Astrocyte (in vitro differentiated cells and primary cell): ENCODE measurements at regions not wholly inside any gene's neighbourhood (a gene's known extent, or its start where the extent isn't known, plus 50 kb on each side); places are given as distances from the start of the nearest gene placed in this dataset.

Experiments used
- DNase-seq: peaks from one replicate; pipeline ENCODE4 v3.0.0-alpha.2; 2010; ENCODE audit warnings: low read depth
- FAIRE-seq: peaks from 2 replicates; lab custom pipeline; 2011; peaks lifted over from hg19 to GRCh38; lab: Jason Lieb, UNC
- H2AFZ ChIP-seq: 2 replicates; pipeline ENCODE4 v1.6.0; 2012; ENCODE audit warnings: low read depth, low read length, inconsistent platforms
- H3K27ac ChIP-seq: 2 replicates; pipeline ENCODE4 v1.5.1; 2011; ENCODE audit warnings: low read depth, low read length, inconsistent platforms
- H3K27me3 ChIP-seq: 2 replicates; pipeline ENCODE4 v1.6.0; 2011; ENCODE audit warnings: low read length, inconsistent platforms; ENCODE audit not compliant: insufficient read depth
- H3K36me3 ChIP-seq: 2 replicates; pipeline ENCODE4 v1.5.1; 2011; ENCODE audit warnings: low read length, inconsistent platforms; ENCODE audit not compliant: insufficient read depth
- H3K4me1 ChIP-seq: 2 replicates; pipeline ENCODE4 v1.5.1; 2011; ENCODE audit warnings: low read length, inconsistent platforms; ENCODE audit not compliant: insufficient read depth
- H3K4me2 ChIP-seq: 2 replicates; pipeline ENCODE4 v1.6.0; 2012; ENCODE audit warnings: low read length, inconsistent platforms
- H3K4me3 ChIP-seq: 2 replicates; pipeline ENCODE4 v1.5.1; 2011; ENCODE audit warnings: low read depth, mild to moderate bottlenecking, low read length, inconsistent platforms; ENCODE audit not compliant: insufficient read depth
- H3K79me2 ChIP-seq: 2 replicates; pipeline ENCODE4 v1.6.0; 2012; ENCODE audit warnings: mild to moderate bottlenecking, low read length, inconsistent platforms; ENCODE audit not compliant: insufficient read depth
- H3K9ac ChIP-seq: 2 replicates; pipeline ENCODE4 v1.6.0; 2012; ENCODE audit warnings: mild to moderate bottlenecking, low read length, inconsistent platforms
- H3K9me3 ChIP-seq: 2 replicates; pipeline ENCODE4 v1.5.1; 2012; ENCODE audit warnings: low read depth, mild to moderate bottlenecking, low read length, inconsistent platforms; ENCODE audit not compliant: insufficient read depth
- H4K20me1 ChIP-seq: 2 replicates; pipeline ENCODE4 v1.6.0; 2012; ENCODE audit warnings: low read length, inconsistent platforms; ENCODE audit not compliant: insufficient read depth
- H3K27ac Mint-ChIP-seq: one replicate; pipeline ENCODE4 v1.8.0; 2021; ENCODE audit warnings: mild to moderate bottlenecking, mixed read lengths; ENCODE audit not compliant: unreplicated experiment
- H3K27me3 Mint-ChIP-seq: one replicate; pipeline ENCODE4 v1.8.0; 2021; ENCODE audit warnings: low read depth, mixed read lengths; ENCODE audit not compliant: unreplicated experiment
- H3K36me3 Mint-ChIP-seq: one replicate; pipeline ENCODE4 v1.8.0; 2021; ENCODE audit warnings: low read depth, mixed read lengths; ENCODE audit not compliant: unreplicated experiment
- H3K4me1 Mint-ChIP-seq: one replicate; pipeline ENCODE4 v1.8.0; 2021; ENCODE audit warnings: low read depth, mixed read lengths; ENCODE audit not compliant: unreplicated experiment
- H3K4me3 Mint-ChIP-seq: one replicate; pipeline ENCODE4 v1.8.0; 2021; ENCODE audit warnings: mild to moderate bottlenecking, moderate library complexity, mixed read lengths; ENCODE audit not compliant: unreplicated experiment
- H3K9me3 Mint-ChIP-seq: one replicate; pipeline ENCODE4 v1.8.0; 2021; ENCODE audit warnings: mild to moderate bottlenecking, mixed read lengths; ENCODE audit not compliant: unreplicated experiment
- EZH2 ChIP-seq: IDR thresholded peaks from 2 replicates; pipeline ENCODE4 v1.6.1; 2012; ENCODE audit warnings: mild to moderate bottlenecking, low read length, inconsistent platforms; ENCODE audit not compliant: insufficient read depth
- TF ChIP-seq, protein P1 (sequence below): IDR thresholded peaks from 2 replicates; pipeline ENCODE4 v1.5.1; 2011; ENCODE audit warnings: low read depth, mild to moderate bottlenecking, inconsistent platforms, low read length, moderate library complexity; ENCODE audit not compliant: insufficient read depth

GRCh38 chr20:48194583-48194982, 409.3 kb upstream of the SULF2 start:
- Mint-ChIP-seq H3K27me3 (peaks cover 7% of the 10 kb centered on the region), H3K9me3 (no peaks in the 10 kb centered on the region), H3K4me1 (peaks cover 13% of the 10 kb centered on the region), H3K36me3 (no peaks in the 10 kb centered on the region), H3K4me3 (no peak overlapping the region), H3K27ac (no peak overlapping the region)
- Histone ChIP-seq H3K4me2 (no peak overlapping the region), H3K9me3 (no peaks in the 10 kb centered on the region), H3K9ac (no peak overlapping the region), H2AFZ (no peak overlapping the region), H3K27ac (no peak overlapping the region), H3K4me3 (no peak overlapping the region), H3K79me2 (no peaks in the 10 kb centered on the region), H3K4me1 (peaks cover 6% of the 10 kb centered on the region), H3K27me3 (peaks cover 17% of the 10 kb centered on the region), H3K36me3 (no peaks in the 10 kb centered on the region), H4K20me1 (no peaks in the 10 kb centered on the region)
- no peak for DNase-seq
- no peak for FAIRE-seq
- TF ChIP-seq, protein P1, sequence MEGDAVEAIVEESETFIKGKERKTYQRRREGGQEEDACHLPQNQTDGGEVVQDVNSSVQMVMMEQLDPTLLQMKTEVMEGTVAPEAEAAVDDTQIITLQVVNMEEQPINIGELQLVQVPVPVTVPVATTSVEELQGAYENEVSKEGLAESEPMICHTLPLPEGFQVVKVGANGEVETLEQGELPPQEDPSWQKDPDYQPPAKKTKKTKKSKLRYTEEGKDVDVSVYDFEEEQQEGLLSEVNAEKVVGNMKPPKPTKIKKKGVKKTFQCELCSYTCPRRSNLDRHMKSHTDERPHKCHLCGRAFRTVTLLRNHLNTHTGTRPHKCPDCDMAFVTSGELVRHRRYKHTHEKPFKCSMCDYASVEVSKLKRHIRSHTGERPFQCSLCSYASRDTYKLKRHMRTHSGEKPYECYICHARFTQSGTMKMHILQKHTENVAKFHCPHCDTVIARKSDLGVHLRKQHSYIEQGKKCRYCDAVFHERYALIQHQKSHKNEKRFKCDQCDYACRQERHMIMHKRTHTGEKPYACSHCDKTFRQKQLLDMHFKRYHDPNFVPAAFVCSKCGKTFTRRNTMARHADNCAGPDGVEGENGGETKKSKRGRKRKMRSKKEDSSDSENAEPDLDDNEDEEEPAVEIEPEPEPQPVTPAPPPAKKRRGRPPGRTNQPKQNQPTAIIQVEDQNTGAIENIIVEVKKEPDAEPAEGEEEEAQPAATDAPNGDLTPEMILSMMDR: no peak
- TF ChIP-seq EZH2: no peak

DNA sequence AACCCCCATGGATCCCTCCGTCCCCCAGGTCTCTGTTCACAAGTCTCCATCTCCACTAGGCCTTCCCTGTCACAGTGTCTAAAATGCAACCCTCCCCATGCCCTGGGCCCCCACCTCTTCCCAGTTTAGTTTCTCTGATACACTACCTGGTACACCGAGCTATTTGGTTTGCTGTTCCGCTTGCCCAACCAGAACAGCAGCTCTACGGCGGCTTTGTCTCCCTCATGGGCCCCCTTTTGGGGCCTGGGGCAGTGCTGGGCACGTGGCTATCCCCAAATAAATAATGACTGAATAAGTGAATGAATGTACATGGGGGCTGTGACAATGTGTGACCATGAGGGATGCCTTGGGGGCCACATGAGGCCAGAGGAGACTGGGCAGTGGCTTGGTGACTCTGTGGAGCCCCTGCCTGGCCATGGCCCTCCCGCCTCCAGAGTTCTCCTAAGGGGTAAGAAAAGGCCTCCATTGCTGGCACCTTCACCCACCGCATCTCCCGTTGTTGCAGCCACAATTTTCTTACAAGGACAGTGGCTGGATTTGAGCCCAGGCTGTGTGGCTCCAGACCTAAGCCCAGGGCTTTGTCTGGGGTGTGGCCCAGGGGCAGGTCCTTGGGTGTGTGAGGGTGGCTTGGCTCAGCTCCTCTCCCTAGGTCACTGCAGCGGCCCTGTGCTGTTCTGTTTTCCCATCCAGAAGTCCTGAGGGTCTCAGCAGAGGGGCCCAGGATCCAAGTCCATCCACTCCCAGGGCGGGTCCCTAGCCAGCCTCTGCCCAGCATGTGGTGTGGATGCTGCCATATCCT, 408.5 kb upstream of the SULF2 start:
- no peak for FAIRE-seq
- peaks cover 13% of the 10 kb centered on the region for H3K4me1 Mint-ChIP-seq

More for the DNA sequence above, 408.5 kb upstream of the SULF2 start:
- no peak overlapping the region for H3K4me3 ChIP-seq
- H2AFZ ChIP-seq: no peak overlapping the region
- Mint-ChIP-seq H3K36me3 (no peaks in the 10 kb centered on the region), H3K9me3 (no peaks in the 10 kb centered on the region), H3K27ac (no peak overlapping the region), H3K27me3 (peaks cover 6% of the 10 kb centered on the region), H3K4me3 (no peak overlapping the region)
- no peak for TF ChIP-seq EZH2
- TF ChIP-seq, protein P1: no peak
- no peak overlapping the region for H3K9ac ChIP-seq
- H3K27me3 ChIP-seq: peaks cover 17% of the 10 kb centered on the region
- no peak for DNase-seq
- H3K4me1 ChIP-seq: peaks cover 3% of the 10 kb centered on the region
- H3K79me2 ChIP-seq: no peaks in the 10 kb centered on the region
- no peaks in the 10 kb centered on the region for H3K36me3 ChIP-seq
- H3K9me3 ChIP-seq: no peaks in the 10 kb centered on the region
- no peak overlapping the region for H3K4me2 ChIP-seq
- no peak overlapping the region for H3K27ac ChIP-seq
- H4K20me1 ChIP-seq: no peaks in the 10 kb centered on the region
